ENCODE measurements at regions not wholly inside any gene's neighbourhood (a gene's known extent, or its start where the extent isn't known, plus 50 kb on each side); places are given as distances from the start of the nearest gene placed in this dataset.

GRCh38 chr3:182621435-182622240 is 171.7 kb upstream of the ATP11B start:
- no peak overlapping the region for H3K4ac ChIP-seq (ENCODE audit: low read depth in 1 of 2, low read length in 2 of 2)
- peaks cover 0 to 5% of the 10 kb centered on the region in 2 experiments for H3K27me3 ChIP-seq (ENCODE audit: control insufficient read depth in 1 of 2, insufficient read depth in 1 of 2, low read length in 2 of 2)
- H2AFZ ChIP-seq (ENCODE audit: low read depth, low read length) = no peak overlapping the region
- H2BK120ac ChIP-seq (ENCODE audit: low read depth, low read length) = no peak overlapping the region
- no peaks in the 10 kb centered on the region for H3K9me3 ChIP-seq (ENCODE audit: control insufficient read depth, low read length)
- H3K4me3 ChIP-seq (ENCODE audit: insufficient read depth in 1 of 2, low read depth in 1 of 2, low read length in 2 of 2) = no peak overlapping the region
- no peak for DNase-seq
- H3K79me1 ChIP-seq (replicated peaks; ENCODE audit: low read length, poor library complexity, severe bottlenecking) = no peaks in the 10 kb centered on the region
- H2BK5ac ChIP-seq (ENCODE audit: low read depth, low read length, poor library complexity, severe bottlenecking) = no peak overlapping the region
- no peak overlapping the region for H2BK12ac ChIP-seq (ENCODE audit: low read length in 2 of 2)
- no peak overlapping the region for H3K4me2 ChIP-seq (ENCODE audit: low read length, poor library complexity, severe bottlenecking)
- H3K4me1 ChIP-seq (ENCODE audit: control insufficient read depth, insufficient read depth, low read depth, low read length) = no peaks in the 10 kb centered on the region
- H3K9ac ChIP-seq (ENCODE audit: low read length) = no peak overlapping the region
- no peak overlapping the region for H3K23ac ChIP-seq (ENCODE audit: low read length in 2 of 2)
- no peak overlapping the region for H3K27ac ChIP-seq (ENCODE audit: low read length, poor library complexity, severe bottlenecking)
- no peak overlapping the region for H3K18ac ChIP-seq (ENCODE audit: low read depth in 1 of 2, low read length in 2 of 2)
- 47% methylated on average over 2 of the region's 4 CpGs for WGBS
- no peaks in the 10 kb centered on the region for H3K36me3 ChIP-seq (ENCODE audit: control insufficient read depth in 1 of 2, insufficient read depth in 2 of 2, low read depth in 1 of 2, low read length in 2 of 2)
- no peak overlapping the region for H3K14ac ChIP-seq (ENCODE audit: low read length in 2 of 2)
- H4K8ac ChIP-seq (ENCODE audit: low read length) = no peak overlapping the region
- H2AK5ac ChIP-seq (ENCODE audit: low read length, severe bottlenecking) = no peak overlapping the region
- no peak overlapping the region for H4K91ac ChIP-seq (ENCODE audit: low read length)
- H2BK15ac ChIP-seq (ENCODE audit: low read depth, poor library complexity, severe bottlenecking) = no peak overlapping the region

GRCh38 chr3:182622241-182622545 is 171.1 kb upstream of the ATP11B start:
- no peak overlapping the region for H3K18ac ChIP-seq (ENCODE audit: low read depth in 1 of 2, low read length in 2 of 2)
- no peak overlapping the region for H3K4me2 ChIP-seq (ENCODE audit: low read length, poor library complexity, severe bottlenecking)
- no peak overlapping the region for H3K4me3 ChIP-seq (ENCODE audit: insufficient read depth in 1 of 2, low read depth in 1 of 2, low read length in 2 of 2)
- H4K91ac ChIP-seq (ENCODE audit: low read length) = no peak overlapping the region
- H3K4ac ChIP-seq (ENCODE audit: low read depth in 1 of 2, low read length in 2 of 2) = no peak overlapping the region
- no peak overlapping the region for H2AFZ ChIP-seq (ENCODE audit: low read depth, low read length)
- H3K9ac ChIP-seq (ENCODE audit: low read length) = no peak overlapping the region
- H3K4me1 ChIP-seq (ENCODE audit: control insufficient read depth, insufficient read depth, low read depth, low read length) = no peaks in the 10 kb centered on the region
- H2AK5ac ChIP-seq (ENCODE audit: low read length, severe bottlenecking) = no peak overlapping the region
- no peak overlapping the region for H2BK5ac ChIP-seq (ENCODE audit: low read depth, low read length, poor library complexity, severe bottlenecking)
- no peaks in the 10 kb centered on the region for H3K36me3 ChIP-seq (ENCODE audit: control insufficient read depth in 1 of 2, insufficient read depth in 2 of 2, low read depth in 1 of 2, low read length in 2 of 2)
- no peak overlapping the region for H2BK15ac ChIP-seq (ENCODE audit: low read depth, poor library complexity, severe bottlenecking)
- H3K9me3 ChIP-seq (ENCODE audit: control insufficient read depth, low read length) = no peaks in the 10 kb centered on the region
- no peak overlapping the region for H4K8ac ChIP-seq (ENCODE audit: low read length)
- H3K14ac ChIP-seq (ENCODE audit: low read length in 2 of 2) = no peak overlapping the region
- no peak overlapping the region for H2BK120ac ChIP-seq (ENCODE audit: low read depth, low read length)
- no peak overlapping the region for H3K27ac ChIP-seq (ENCODE audit: low read length, poor library complexity, severe bottlenecking)
- H3K23ac ChIP-seq (ENCODE audit: low read length in 2 of 2) = no peak overlapping the region
- H2BK12ac ChIP-seq (ENCODE audit: low read length in 2 of 2) = no peak overlapping the region
- H3K27me3 ChIP-seq (ENCODE audit: control insufficient read depth in 1 of 2, insufficient read depth in 1 of 2, low read length in 2 of 2) = peaks cover 0 to 5% of the 10 kb centered on the region in 2 experiments
- DNase-seq = no peak
- no peaks in the 10 kb centered on the region for H3K79me1 ChIP-seq (replicated peaks; ENCODE audit: low read length, poor library complexity, severe bottlenecking)

GRCh38 chr3:182626484-182627467 is 166.5 kb upstream of the ATP11B start:
- no peak overlapping the region for H3K18ac ChIP-seq (ENCODE audit: low read depth in 1 of 2, low read length in 2 of 2)
- no peak overlapping the region for H3K4me2 ChIP-seq (ENCODE audit: low read length, poor library complexity, severe bottlenecking)
- no peak overlapping the region for H2BK12ac ChIP-seq (ENCODE audit: low read length in 2 of 2)
- H2BK5ac ChIP-seq (ENCODE audit: low read depth, low read length, poor library complexity, severe bottlenecking) = no peak overlapping the region
- H3K9ac ChIP-seq (ENCODE audit: low read length) = no peak overlapping the region
- H3K14ac ChIP-seq (ENCODE audit: low read length in 2 of 2) = no peak overlapping the region
- no peak overlapping the region for H4K8ac ChIP-seq (ENCODE audit: low read length)
- no peak overlapping the region for H2AK5ac ChIP-seq (ENCODE audit: low read length, severe bottlenecking)
- H3K79me1 ChIP-seq (replicated peaks; ENCODE audit: low read length, poor library complexity, severe bottlenecking) = no peaks in the 10 kb centered on the region
- no peaks in the 10 kb centered on the region for H3K9me3 ChIP-seq (ENCODE audit: control insufficient read depth, low read length)
- H3K27ac ChIP-seq (ENCODE audit: low read length, poor library complexity, severe bottlenecking) = no peak overlapping the region
- H3K36me3 ChIP-seq (ENCODE audit: control insufficient read depth in 1 of 2, insufficient read depth in 2 of 2, low read depth in 1 of 2, low read length in 2 of 2) = no peaks in the 10 kb centered on the region
- H4K91ac ChIP-seq (ENCODE audit: low read length) = no peak overlapping the region
- no peak overlapping the region for H3K23ac ChIP-seq (ENCODE audit: low read length in 2 of 2)
- no peak overlapping the region for H2BK120ac ChIP-seq (ENCODE audit: low read depth, low read length)
- no peak overlapping the region for H3K4ac ChIP-seq (ENCODE audit: low read depth in 1 of 2, low read length in 2 of 2)
- no peak overlapping the region for H2BK15ac ChIP-seq (ENCODE audit: low read depth, poor library complexity, severe bottlenecking)
- peaks cover 0 to 8% of the 10 kb centered on the region in 2 experiments for H3K27me3 ChIP-seq (ENCODE audit: control insufficient read depth in 1 of 2, insufficient read depth in 1 of 2, low read length in 2 of 2)
- no peak overlapping the region for H3K4me3 ChIP-seq (ENCODE audit: insufficient read depth in 1 of 2, low read depth in 1 of 2, low read length in 2 of 2)
- no peak overlapping the region for H2AFZ ChIP-seq (ENCODE audit: low read depth, low read length)
- no peaks in the 10 kb centered on the region for H3K4me1 ChIP-seq (ENCODE audit: control insufficient read depth, insufficient read depth, low read depth, low read length)
- DNase-seq = no peak
- 89% methylated on average over 2 of the region's 4 CpGs for WGBS

GRCh38 chr3:182628531-182628930 is 164.8 kb upstream of the ATP11B start:
- 90% methylated on average over 2 of the region's 2 CpGs for WGBS

More at GRCh38 chr3:182628531-182628930, 164.8 kb upstream of the ATP11B start:
- Histone ChIP-seq H3K27ac (ENCODE audit: low read length, poor library complexity, severe bottlenecking) (no peak overlapping the region), H2BK5ac (ENCODE audit: low read depth, low read length, poor library complexity, severe bottlenecking) (no peak overlapping the region), H3K79me1 (replicated peaks; ENCODE audit: low read length, poor library complexity, severe bottlenecking) (no peaks in the 10 kb centered on the region), H3K4ac (ENCODE audit: low read depth in 1 of 2, low read length in 2 of 2) (no peak overlapping the region), H4K91ac (ENCODE audit: low read length) (no peak overlapping the region), H2AFZ (ENCODE audit: low read depth, low read length) (no peak overlapping the region), H3K4me2 (ENCODE audit: low read length, poor library complexity, severe bottlenecking) (no peak overlapping the region), H3K9ac (ENCODE audit: low read length) (no peak overlapping the region), H2BK120ac (ENCODE audit: low read depth, low read length) (no peak overlapping the region), H2BK15ac (ENCODE audit: low read depth, poor library complexity, severe bottlenecking) (no peak overlapping the region), H3K4me3 (ENCODE audit: insufficient read depth in 1 of 2, low read depth in 1 of 2, low read length in 2 of 2) (no peak overlapping the region), H3K36me3 (ENCODE audit: control insufficient read depth in 1 of 2, insufficient read depth in 2 of 2, low read depth in 1 of 2, low read length in 2 of 2) (no peaks in the 10 kb centered on the region), H3K27me3 (ENCODE audit: control insufficient read depth in 1 of 2, insufficient read depth in 1 of 2, low read length in 2 of 2) (peaks cover 0 to 8% of the 10 kb centered on the region in 2 experiments), H3K18ac (ENCODE audit: low read depth in 1 of 2, low read length in 2 of 2) (no peak overlapping the region), H3K23ac (ENCODE audit: low read length in 2 of 2) (no peak overlapping the region), H4K8ac (ENCODE audit: low read length) (no peak overlapping the region), H2BK12ac (ENCODE audit: low read length in 2 of 2) (no peak overlapping the region), H3K4me1 (ENCODE audit: control insufficient read depth, insufficient read depth, low read depth, low read length) (no peaks in the 10 kb centered on the region), H3K14ac (ENCODE audit: low read length in 2 of 2) (no peak overlapping the region), H2AK5ac (ENCODE audit: low read length, severe bottlenecking) (no peak overlapping the region), H3K9me3 (ENCODE audit: control insufficient read depth, low read length) (no peaks in the 10 kb centered on the region)
- no peak for DNase-seq
